ENCODE measurements at regions not wholly inside any gene's neighbourhood (a gene's known extent, or its start where the extent isn't known, plus 50 kb on each side); places are given as distances from the start of the nearest gene placed in this dataset.

DNA sequence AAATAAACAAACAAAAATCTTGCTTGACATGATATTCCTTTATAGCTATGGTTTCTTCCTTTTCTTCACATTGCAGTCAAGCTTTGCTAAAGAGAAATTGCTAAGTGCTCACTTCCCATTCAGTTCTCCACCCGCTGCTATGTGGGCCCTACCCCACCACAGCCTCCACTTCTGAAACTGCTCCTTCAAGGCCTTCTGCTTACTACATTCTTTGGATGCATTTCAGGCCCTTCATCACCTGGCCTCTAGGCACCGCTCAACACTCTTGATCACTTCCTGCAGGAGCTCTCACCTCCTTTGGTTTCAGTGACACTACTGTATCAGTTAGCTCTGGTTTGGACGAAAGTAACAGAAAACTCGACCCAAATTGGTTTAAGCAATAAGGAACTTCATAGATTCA, 72.4 kb downstream of the KLF5 start:
- DNase-seq (ENCODE audit: low read depth) = no peak
- H3K4me3 ChIP-seq (replicated peaks; ENCODE audit: low read depth, low read length) = no peak overlapping the region
- TF ChIP-seq, protein P1, sequence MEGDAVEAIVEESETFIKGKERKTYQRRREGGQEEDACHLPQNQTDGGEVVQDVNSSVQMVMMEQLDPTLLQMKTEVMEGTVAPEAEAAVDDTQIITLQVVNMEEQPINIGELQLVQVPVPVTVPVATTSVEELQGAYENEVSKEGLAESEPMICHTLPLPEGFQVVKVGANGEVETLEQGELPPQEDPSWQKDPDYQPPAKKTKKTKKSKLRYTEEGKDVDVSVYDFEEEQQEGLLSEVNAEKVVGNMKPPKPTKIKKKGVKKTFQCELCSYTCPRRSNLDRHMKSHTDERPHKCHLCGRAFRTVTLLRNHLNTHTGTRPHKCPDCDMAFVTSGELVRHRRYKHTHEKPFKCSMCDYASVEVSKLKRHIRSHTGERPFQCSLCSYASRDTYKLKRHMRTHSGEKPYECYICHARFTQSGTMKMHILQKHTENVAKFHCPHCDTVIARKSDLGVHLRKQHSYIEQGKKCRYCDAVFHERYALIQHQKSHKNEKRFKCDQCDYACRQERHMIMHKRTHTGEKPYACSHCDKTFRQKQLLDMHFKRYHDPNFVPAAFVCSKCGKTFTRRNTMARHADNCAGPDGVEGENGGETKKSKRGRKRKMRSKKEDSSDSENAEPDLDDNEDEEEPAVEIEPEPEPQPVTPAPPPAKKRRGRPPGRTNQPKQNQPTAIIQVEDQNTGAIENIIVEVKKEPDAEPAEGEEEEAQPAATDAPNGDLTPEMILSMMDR (IDR thresholded peaks at IDR 0.05; ENCODE audit: low read length, missing control alignments) = no peak

DNA sequence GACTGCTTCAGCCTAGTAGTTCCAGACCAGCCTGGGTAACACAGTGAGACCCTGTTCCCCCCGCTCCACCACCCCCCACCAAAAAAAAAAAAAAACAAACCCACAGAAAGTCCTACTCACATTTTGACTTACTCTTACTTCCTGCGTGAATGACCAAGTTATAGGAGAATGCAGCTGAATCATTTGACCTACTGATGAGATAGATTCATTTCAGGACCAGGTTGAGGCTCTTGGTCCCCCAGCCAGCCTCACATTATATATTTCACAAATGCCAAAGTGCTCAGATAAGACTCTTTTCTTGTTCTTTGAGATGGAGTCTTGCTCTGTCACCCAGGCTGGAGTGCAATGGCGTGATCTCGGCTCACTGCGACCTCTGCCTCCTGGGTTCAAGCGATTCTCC, 70.2 kb downstream of the KLF5 start:
- TF ChIP-seq, protein P1 (IDR thresholded peaks at IDR 0.05; ENCODE audit: low read length, missing control alignments) = no peak
- DNase-seq (ENCODE audit: low read depth) = no peak

More for the DNA sequence above, 70.2 kb downstream of the KLF5 start:
- no peak overlapping the region for H3K4me3 ChIP-seq (replicated peaks; ENCODE audit: low read depth, low read length)

Data from fibroblast of pulmonary artery (primary cell).